GM12874 (cell line): ENCODE measurements at regions not wholly inside any gene's neighbourhood (a gene's known extent, or its start where the extent isn't known, plus 50 kb on each side); places are given as distances from the start of the nearest gene placed in this dataset.

Experiments used
- CTCF ChIP-seq: IDR thresholded peaks from 2 replicates; pipeline ENCODE4 v1.5.1; 2011; ENCODE audit warnings: low read depth, mild to moderate bottlenecking, control low read depth, low read length, moderate library complexity; ENCODE audit not compliant: insufficient read depth

GRCh38 chr2:58543442-58543841, 302.3 kb upstream of the FANCL start:
- no peak for TF ChIP-seq CTCF

GRCh38 chr2:58541511-58541910, 300.4 kb upstream of the FANCL start:
- TF ChIP-seq CTCF: no peak

- TF ChIP-seq CTCF: no peak
Observed at GRCh38 chr2:58540681-58541080, 299.6 kb upstream of the FANCL start.

GRCh38 chr2:58539973-58540372, 298.8 kb upstream of the FANCL start:
- TF ChIP-seq CTCF: no peak

GRCh38 chr2:58535990-58536389, 294.9 kb upstream of the FANCL start:
- no peak for TF ChIP-seq CTCF

GRCh38 chr2:58535182-58535581, 294.1 kb upstream of the FANCL start:
- TF ChIP-seq CTCF: no peak

- TF ChIP-seq CTCF: no peak
Observed at GRCh38 chr2:58533376-58533775, 292.3 kb upstream of the FANCL start.

- no peak for TF ChIP-seq CTCF
Observed at GRCh38 chr2:58532641-58533040, 291.5 kb upstream of the FANCL start.
